Fibroblast of the aortic adventitia (primary cell): ENCODE measurements at regions not wholly inside any gene's neighbourhood (a gene's known extent, or its start where the extent isn't known, plus 50 kb on each side); places are given as distances from the start of the nearest gene placed in this dataset.
"Not testable (repeated sequence)": the region's sequence is repeated elsewhere in the genome, so short reads cannot be mapped to it uniquely, and the experiment has no call there.

Source experiments
- DNase-seq: peaks from one replicate; pipeline ENCODE4 v3.0.0-alpha.2; 2010; ENCODE audit warnings: low read depth
- H3K4me3 ChIP-seq: 2 replicates; pipeline ENCODE4 v1.5.1; 2011; ENCODE audit warnings: low read depth, mild to moderate bottlenecking, control low read depth, low read length, moderate library complexity
- TF ChIP-seq, protein P1 (sequence below): IDR thresholded peaks from 2 replicates; pipeline ENCODE4 v1.5.1; 2011; ENCODE audit warnings: mild to moderate bottlenecking, low read length, control low read depth, inconsistent platforms; ENCODE audit not compliant: insufficient read depth

DNA sequence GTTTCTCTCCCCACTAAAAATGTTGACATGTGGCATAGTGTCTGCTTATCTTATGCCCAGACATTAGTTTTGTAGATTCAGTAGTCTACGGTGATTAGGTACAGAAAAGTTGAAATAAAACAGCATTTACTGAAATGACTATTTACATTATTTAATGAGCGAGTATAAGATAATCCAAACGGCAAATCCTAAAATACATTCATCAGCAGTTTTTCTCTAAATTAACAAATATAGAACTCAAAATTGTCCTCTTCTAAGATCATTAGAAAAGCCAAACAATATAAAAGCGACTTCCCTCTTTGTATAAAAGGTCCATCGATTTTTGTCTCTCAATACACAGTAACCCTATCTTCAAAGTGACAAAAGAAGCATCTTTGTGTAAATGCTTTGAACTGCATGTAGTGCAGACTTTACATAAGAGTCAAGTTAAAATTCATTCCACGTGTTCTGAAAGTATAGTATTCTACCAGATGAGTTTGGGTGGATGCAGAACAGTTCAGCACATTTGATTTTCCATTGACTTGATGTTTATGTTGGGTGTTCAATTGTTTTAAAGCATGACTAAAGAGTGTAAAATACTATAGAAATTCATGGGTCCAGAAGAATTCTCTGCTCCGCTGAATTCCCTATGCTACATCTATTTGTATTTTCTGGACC, 480.8 kb upstream of the DPH6 start:
- DNase-seq, result no peak
- TF ChIP-seq, protein P1, sequence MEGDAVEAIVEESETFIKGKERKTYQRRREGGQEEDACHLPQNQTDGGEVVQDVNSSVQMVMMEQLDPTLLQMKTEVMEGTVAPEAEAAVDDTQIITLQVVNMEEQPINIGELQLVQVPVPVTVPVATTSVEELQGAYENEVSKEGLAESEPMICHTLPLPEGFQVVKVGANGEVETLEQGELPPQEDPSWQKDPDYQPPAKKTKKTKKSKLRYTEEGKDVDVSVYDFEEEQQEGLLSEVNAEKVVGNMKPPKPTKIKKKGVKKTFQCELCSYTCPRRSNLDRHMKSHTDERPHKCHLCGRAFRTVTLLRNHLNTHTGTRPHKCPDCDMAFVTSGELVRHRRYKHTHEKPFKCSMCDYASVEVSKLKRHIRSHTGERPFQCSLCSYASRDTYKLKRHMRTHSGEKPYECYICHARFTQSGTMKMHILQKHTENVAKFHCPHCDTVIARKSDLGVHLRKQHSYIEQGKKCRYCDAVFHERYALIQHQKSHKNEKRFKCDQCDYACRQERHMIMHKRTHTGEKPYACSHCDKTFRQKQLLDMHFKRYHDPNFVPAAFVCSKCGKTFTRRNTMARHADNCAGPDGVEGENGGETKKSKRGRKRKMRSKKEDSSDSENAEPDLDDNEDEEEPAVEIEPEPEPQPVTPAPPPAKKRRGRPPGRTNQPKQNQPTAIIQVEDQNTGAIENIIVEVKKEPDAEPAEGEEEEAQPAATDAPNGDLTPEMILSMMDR, result no peak
- H3K4me3 ChIP-seq, result no peak overlapping the region

DNA sequence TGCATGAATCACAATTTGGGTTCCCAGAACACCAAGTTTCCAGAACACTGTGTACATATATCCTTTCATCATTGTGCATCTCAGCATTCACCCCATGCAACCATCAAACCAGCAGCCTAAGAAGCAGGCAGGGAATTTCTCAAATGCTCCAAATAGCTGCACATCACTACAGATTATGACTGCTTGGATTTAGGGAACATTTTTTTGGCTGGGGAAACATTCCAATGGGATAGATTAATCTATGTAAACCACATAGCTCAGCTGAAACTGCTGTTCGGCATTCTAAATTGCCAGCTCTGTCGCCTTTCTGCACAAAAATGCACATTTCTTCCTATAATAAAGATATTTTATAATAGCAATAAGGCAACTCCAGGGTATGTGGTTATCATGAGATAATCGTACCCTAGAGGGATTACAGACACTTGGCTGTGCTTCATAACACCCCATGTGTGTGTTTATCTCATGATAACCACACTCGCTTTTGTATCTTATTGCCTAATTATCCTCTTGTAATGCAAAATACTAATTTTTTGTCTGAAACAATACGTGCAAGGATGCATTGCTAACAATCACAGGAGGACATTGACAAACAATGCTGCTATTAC, 483.7 kb upstream of the DPH6 start:
- no peak overlapping the region for H3K4me3 ChIP-seq
- TF ChIP-seq, protein P1, result no peak
- DNase-seq, result peak; percentile 25

DNA sequence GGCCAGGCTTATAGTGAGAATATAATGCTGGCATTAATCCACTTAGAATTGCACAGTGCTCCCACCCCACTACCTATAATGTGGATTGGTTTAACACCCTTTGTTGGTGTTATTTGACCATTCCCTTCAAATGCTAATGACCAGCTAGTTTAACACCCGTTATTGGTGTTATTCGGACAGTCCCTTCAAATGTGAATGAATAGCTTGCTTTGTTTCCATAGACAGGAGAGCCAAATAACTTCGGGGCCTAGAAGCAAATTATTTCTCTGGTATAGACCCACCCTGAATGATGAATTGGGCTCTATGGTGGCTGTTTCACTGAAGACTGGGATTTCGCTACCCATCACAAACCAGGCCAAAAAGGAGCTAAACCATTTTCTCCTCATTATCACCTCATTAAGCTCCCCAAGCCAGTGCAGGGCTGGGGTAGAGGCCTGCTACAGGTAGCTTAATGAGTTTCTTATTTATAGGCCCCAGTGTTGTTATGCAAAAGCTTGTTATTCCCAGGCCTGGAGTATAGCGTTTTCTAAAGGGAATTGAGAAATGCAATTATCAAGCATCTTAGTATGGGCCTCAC, 494.1 kb upstream of the DPH6 start:
- TF ChIP-seq, protein P1, result no peak
- no peak overlapping the region for H3K4me3 ChIP-seq
- DNase-seq, result no peak

DNA sequence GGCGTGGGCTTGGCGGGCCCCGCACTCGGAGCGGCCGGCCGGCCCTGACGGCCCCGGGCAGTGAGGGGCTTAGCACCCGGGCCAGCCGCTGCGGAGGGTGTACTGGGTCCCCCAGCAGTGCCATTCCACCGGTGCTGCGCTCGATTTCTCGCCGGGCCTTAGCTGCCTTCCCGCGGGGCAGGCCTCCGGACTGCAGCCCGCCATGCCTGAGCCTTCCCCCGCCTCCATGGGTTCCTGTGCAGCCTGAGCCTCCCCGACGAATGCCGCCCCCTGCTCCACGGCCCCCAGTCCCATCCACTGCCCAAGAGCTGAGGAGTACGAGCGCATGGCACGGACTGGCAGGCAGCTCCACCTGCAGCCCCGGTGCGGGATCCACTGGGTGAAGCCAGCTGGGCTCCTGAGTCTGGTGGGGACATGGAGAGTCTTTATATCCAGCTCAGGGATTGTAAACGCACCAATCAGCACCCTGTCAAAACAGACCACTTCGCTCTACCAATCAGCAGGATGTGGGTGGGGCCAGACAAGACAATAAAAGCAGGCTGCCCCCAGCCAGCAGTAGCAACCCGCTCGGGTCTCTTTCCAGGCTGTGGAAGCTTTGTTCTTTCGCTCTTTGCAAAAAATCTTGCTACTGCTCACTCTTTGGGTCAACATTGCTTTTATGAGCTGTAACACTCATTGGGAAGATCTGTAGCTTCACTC, 501.2 kb upstream of the DPH6 start:
- H3K4me3 ChIP-seq, DNase-seq: not testable (repeated sequence)

DNA sequence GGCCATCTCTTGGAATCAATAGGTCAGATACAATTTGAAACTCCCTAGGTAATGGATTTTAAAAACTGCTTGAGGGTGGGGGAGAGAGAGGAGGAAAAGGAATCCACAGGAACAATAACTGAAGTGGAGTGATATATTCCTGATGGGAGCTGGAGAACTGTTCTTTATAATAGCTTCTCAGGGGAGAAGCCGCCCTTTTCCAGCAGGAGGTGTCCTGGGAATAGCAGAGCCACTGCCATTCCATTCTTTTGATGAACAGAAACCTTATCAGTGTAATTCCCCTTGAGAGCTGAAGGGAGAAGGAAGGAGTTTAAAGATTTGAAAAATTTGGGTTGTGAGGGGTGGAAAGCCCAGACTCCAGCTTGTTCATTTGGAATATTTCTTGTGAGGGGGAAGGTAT, 504.9 kb upstream of the DPH6 start:
- no peak for DNase-seq
- TF ChIP-seq, protein P1, result no peak
- H3K4me3 ChIP-seq, result no peak overlapping the region

DNA sequence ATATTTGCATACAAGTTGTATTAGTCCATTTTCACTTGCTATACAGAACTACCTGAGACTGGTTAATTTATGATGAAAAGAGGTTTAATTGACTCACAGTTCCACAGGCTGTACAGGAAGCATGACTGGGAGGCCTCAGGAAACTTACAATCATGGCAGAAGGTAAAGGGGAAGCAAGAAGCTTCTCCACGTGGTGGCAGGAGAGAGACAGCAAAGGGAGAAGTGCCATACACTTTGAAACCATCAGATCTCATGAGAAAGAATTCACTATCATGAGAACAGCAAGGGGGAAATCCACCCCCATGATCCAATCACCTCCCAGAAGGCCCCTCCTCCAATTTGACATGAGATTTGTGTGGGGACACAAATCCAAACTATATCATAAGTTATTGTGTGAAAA, 506.7 kb upstream of the DPH6 start:
- peak; percentile 20 for DNase-seq
- H3K4me3 ChIP-seq, result not testable (repeated sequence)
- TF ChIP-seq, protein P1, result peak; percentile 8

DNA sequence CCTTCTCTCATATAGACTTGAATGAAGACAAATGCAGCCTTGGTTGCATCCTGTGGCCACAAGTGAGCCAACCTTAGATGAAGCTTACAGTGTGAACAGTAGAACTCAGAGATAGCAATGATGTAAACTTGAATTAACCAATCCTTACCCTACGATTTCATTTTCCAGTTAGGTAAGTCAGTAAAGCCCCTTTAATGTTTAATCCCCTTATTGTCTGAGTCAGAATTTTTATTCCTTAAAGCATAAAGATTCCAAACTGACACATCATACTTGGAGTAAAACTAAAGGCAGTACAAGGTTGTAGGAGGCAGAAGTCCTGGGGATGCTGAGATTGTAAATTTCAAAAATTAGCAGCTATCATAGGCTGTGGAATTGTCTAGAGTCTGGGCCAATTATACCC, 507.8 kb upstream of the DPH6 start:
- TF ChIP-seq, protein P1, result no peak

More for the DNA sequence above, 507.8 kb upstream of the DPH6 start:
- no peak for DNase-seq
- no peak overlapping the region for H3K4me3 ChIP-seq
